Endodermal cell (in vitro differentiated cells): ENCODE measurements at regions not wholly inside any gene's neighbourhood (a gene's known extent, or its start where the extent isn't known, plus 50 kb on each side); places are given as distances from the start of the nearest gene placed in this dataset.
A peak's percentile ranks its signal among the peaks of the same experiment; 100 is the strongest.
"Not testable (repeated sequence)": the region's sequence is repeated elsewhere in the genome, so short reads cannot be mapped to it uniquely, and the experiment has no call there.

ENCODE experiments used
- DNase-seq: peaks from one replicate; pipeline ENCODE4 v3.0.0-alpha.2; 2017
- H3K27ac ChIP-seq: 2 replicates; pipeline ENCODE4 v1.5.1; 2013; ENCODE audit warnings: mild to moderate bottlenecking, low read depth, low read length, moderate library complexity
- H3K27me3 ChIP-seq: 2 replicates; pipeline ENCODE4 v1.6.1; 2013; ENCODE audit warnings: mild to moderate bottlenecking, low read length, moderate library complexity; ENCODE audit not compliant: insufficient read depth, control insufficient read depth, poor library complexity, severe bottlenecking
- H3K36me3 ChIP-seq: 2 replicates; pipeline ENCODE4 v1.7.0; 2013; ENCODE audit warnings: mild to moderate bottlenecking, low read length, moderate library complexity; ENCODE audit not compliant: control insufficient read depth, insufficient read depth
- H3K4me1 ChIP-seq: one replicate; pipeline ENCODE4 v1.7.0; 2013; ENCODE audit warnings: low read length; ENCODE audit not compliant: control insufficient read depth, insufficient read depth
- H3K4me3 ChIP-seq: 2 replicates; pipeline ENCODE4 v1.5.1; 2013; ENCODE audit warnings: mild to moderate bottlenecking, low read length, moderate library complexity
- H3K9ac ChIP-seq: 2 replicates; pipeline ENCODE4 v1.6.1; 2013; ENCODE audit warnings: mild to moderate bottlenecking, low read length, moderate library complexity; ENCODE audit not compliant: poor library complexity, severe bottlenecking; ENCODE audit errors: extremely low read depth
- H3K9me3 ChIP-seq: 2 replicates; pipeline ENCODE4 v1.6.1; 2013; ENCODE audit warnings: mild to moderate bottlenecking, low read length, moderate library complexity; ENCODE audit not compliant: control insufficient read depth
- H3K27ac Mint-ChIP-seq: 2 replicates; pipeline ENCODE4 v1.8.0; 2020; ENCODE audit warnings: mixed read lengths
- H3K27me3 Mint-ChIP-seq: 2 replicates; pipeline ENCODE4 v1.8.0; 2021; ENCODE audit warnings: mild to moderate bottlenecking, mixed read lengths; ENCODE audit not compliant: insufficient read depth
- H3K36me3 Mint-ChIP-seq: 2 replicates; pipeline ENCODE4 v1.8.0; 2020; ENCODE audit warnings: low read depth, mixed read lengths
- H3K4me1 Mint-ChIP-seq: 2 replicates; pipeline ENCODE4 v1.8.0; 2020; ENCODE audit warnings: mixed read lengths
- H3K4me3 Mint-ChIP-seq: 2 replicates; pipeline ENCODE4 v1.8.0; 2020; ENCODE audit warnings: mild to moderate bottlenecking, moderate library complexity, mixed read lengths
- H3K9me3 Mint-ChIP-seq: 2 replicates; pipeline ENCODE4 v1.8.0; 2020; ENCODE audit warnings: mild to moderate bottlenecking, mixed read lengths
- CTCF ChIP-seq: fragments of 200-600 bp; sonication (generic); conservative IDR thresholded peaks from 2 replicates; pipeline ENCODE4 v1.5.0; 2021; ENCODE audit warnings: antibody characterized with exemption, mild to moderate bottlenecking
- WGBS, 2 experiments: methylation state at CpG; one replicate each; pipeline versions ENCODE4 v1.1.5 to v1.1.7; 2013; ENCODE audit warnings: missing lambda C conversion rate in 2 of 2, mixed read lengths in 1 of 2; ENCODE audit not compliant: insufficient coverage in 1 of 2, insufficient read length in 1 of 2; 5-methylcytosine and 5-hydroxymethylcytosine counted together

GRCh38 chr5:102678267-102679058 lies 76.6 kb upstream of the PAM start:
- H3K9me3 Mint-ChIP-seq = peaks cover 6% of the 10 kb centered on the region
- no peak overlapping the region for H3K4me3 Mint-ChIP-seq
- no peak overlapping the region for H3K27ac Mint-ChIP-seq
- Histone ChIP-seq H3K27me3 (no peaks in the 10 kb centered on the region), H3K36me3 (no peaks in the 10 kb centered on the region), H3K9ac (no peak overlapping the region), H3K4me1 (no peaks in the 10 kb centered on the region), H3K9me3 (no peaks in the 10 kb centered on the region), H3K4me3 (no peak overlapping the region), H3K27ac (no peak overlapping the region)
- TF ChIP-seq CTCF = no peak
- 89 to 100% methylated on average over 2 to 4 of the region's 4 CpGs for WGBS, 2 experiments
- H3K4me1 Mint-ChIP-seq = no peaks in the 10 kb centered on the region
- H3K27me3 Mint-ChIP-seq = no peaks in the 10 kb centered on the region
- DNase-seq = no peak
- H3K36me3 Mint-ChIP-seq = no peaks in the 10 kb centered on the region

- Mint-ChIP-seq H3K4me1 (no peaks in the 10 kb centered on the region), H3K27ac (no peak overlapping the region), H3K9me3 (peaks cover 3% of the 10 kb centered on the region), H3K27me3 (no peaks in the 10 kb centered on the region), H3K4me3 (no peak overlapping the region), H3K36me3 (no peaks in the 10 kb centered on the region)
- Histone ChIP-seq H3K4me1 (no peaks in the 10 kb centered on the region), H3K36me3 (no peaks in the 10 kb centered on the region), H3K9me3 (no peaks in the 10 kb centered on the region), H3K4me3 (no peak overlapping the region), H3K9ac (no peak overlapping the region), H3K27ac (no peak overlapping the region), H3K27me3 (no peaks in the 10 kb centered on the region)
- peak; percentile 95 for TF ChIP-seq CTCF
- DNase-seq = peak; percentile 91
- WGBS, 2 experiments = 71 to 100% methylated on average over 1 to 2 of the region's 2 CpGs
Observed at GRCh38 chr5:102681403-102681983, 73.6 kb upstream of the PAM start.

- Mint-ChIP-seq H3K27ac (no peak overlapping the region), H3K9me3 (peaks cover 8% of the 10 kb centered on the region), H3K4me1 (no peaks in the 10 kb centered on the region), H3K36me3 (no peaks in the 10 kb centered on the region), H3K27me3 (no peaks in the 10 kb centered on the region), H3K4me3 (no peak overlapping the region)
- no peak for DNase-seq
- H3K9ac ChIP-seq = no peak overlapping the region
- TF ChIP-seq CTCF = no peak
- no peaks in the 10 kb centered on the region for H3K9me3 ChIP-seq
- H3K4me1 ChIP-seq = no peaks in the 10 kb centered on the region
- H3K27ac ChIP-seq = no peak overlapping the region
- H3K27me3 ChIP-seq = no peaks in the 10 kb centered on the region
- no peaks in the 10 kb centered on the region for H3K36me3 ChIP-seq
- no peak overlapping the region for H3K4me3 ChIP-seq
- 82 to 94% methylated on average over 1 to 2 of the region's 2 CpGs for WGBS, 2 experiments
Observed at GRCh38 chr5:102682101-102682647, 72.9 kb upstream of the PAM start.

GRCh38 chr5:102688076-102688475 lies 67.0 kb upstream of the PAM start:
- H3K9ac ChIP-seq, DNase-seq, H3K27ac Mint-ChIP-seq, H3K4me3 ChIP-seq, H3K4me1 Mint-ChIP-seq, H3K27me3 ChIP-seq, H3K36me3 Mint-ChIP-seq, H3K27me3 Mint-ChIP-seq, H3K4me1 ChIP-seq, H3K4me3 Mint-ChIP-seq, H3K36me3 ChIP-seq, H3K27ac ChIP-seq: not testable (repeated sequence)
- WGBS, 2 experiments = 93 to 94% methylated on average over 5 of the region's 7 CpGs
- peaks cover 35% of the 10 kb centered on the region for H3K9me3 Mint-ChIP-seq
- H3K9me3 ChIP-seq = peaks cover 19% of the 10 kb centered on the region
